ENCODE measurements at regions not wholly inside any gene's neighbourhood (a gene's known extent, or its start where the extent isn't known, plus 50 kb on each side); places are given as distances from the start of the nearest gene placed in this dataset.

- no peak for DNase-seq (ENCODE audit: low read depth in 2 of 2)
These were observed 88.1 kb downstream of the UNCX start for GRCh38 chr7:1320616-1321240.

GRCh38 chr7:1321411-1322239 lies 89.0 kb downstream of the UNCX start:
- no peak for DNase-seq (ENCODE audit: low read depth in 2 of 2)

GRCh38 chr7:1322240-1323110 lies 89.8 kb downstream of the UNCX start:
- no peak for DNase-seq (ENCODE audit: low read depth in 2 of 2)

GRCh38 chr7:1323178-1324027 lies 90.7 kb downstream of the UNCX start:
- no peak for DNase-seq (ENCODE audit: low read depth in 2 of 2)

GRCh38 chr7:1324028-1324900 lies 91.6 kb downstream of the UNCX start:
- no peak for DNase-seq (ENCODE audit: low read depth in 2 of 2)

- DNase-seq (ENCODE audit: low read depth in 2 of 2) = no peak
These were observed 92.6 kb downstream of the UNCX start for GRCh38 chr7:1325246-1325645.

- no peak for DNase-seq (ENCODE audit: low read depth in 2 of 2)
These were observed 93.2 kb downstream of the UNCX start for GRCh38 chr7:1325646-1326510.

GRCh38 chr7:1326511-1326785 lies 93.8 kb downstream of the UNCX start:
- DNase-seq (ENCODE audit: low read depth in 2 of 2) = no peak

GRCh38 chr7:1329261-1329660 lies 96.6 kb downstream of the UNCX start:
- no peak for DNase-seq (ENCODE audit: low read depth in 2 of 2)

- DNase-seq (ENCODE audit: low read depth in 2 of 2) = no peak
These were observed 97.5 kb downstream of the UNCX start for GRCh38 chr7:1329966-1330800.

- no peak for DNase-seq (ENCODE audit: low read depth in 2 of 2)
These were observed 98.2 kb downstream of the UNCX start for GRCh38 chr7:1330801-1331425.

- DNase-seq (ENCODE audit: low read depth in 2 of 2) = no peak
These were observed 99.1 kb downstream of the UNCX start for GRCh38 chr7:1331561-1332467.

- no peak for DNase-seq (ENCODE audit: low read depth in 2 of 2)
These were observed 103.8 kb downstream of the UNCX start for GRCh38 chr7:1336509-1336908.

- no peak for DNase-seq (ENCODE audit: low read depth in 2 of 2)
These were observed 106.9 kb downstream of the UNCX start for GRCh38 chr7:1339611-1340010.

- no peak for DNase-seq (ENCODE audit: low read depth in 2 of 2)
These were observed 107.4 kb downstream of the UNCX start for GRCh38 chr7:1340031-1340430.

- no peak for DNase-seq (ENCODE audit: low read depth in 2 of 2)
These were observed 108.0 kb downstream of the UNCX start for GRCh38 chr7:1340461-1341360.

Measured in stimulated activated CD4-positive, alpha-beta T cell treated with anti-CD3 and anti-CD28 coated beads, Interleukin-15, amount 100 ng/mL, for 48 hours (primary cell).